A673 (cell line): ENCODE measurements at regions not wholly inside any gene's neighbourhood (a gene's known extent, or its start where the extent isn't known, plus 50 kb on each side); places are given as distances from the start of the nearest gene placed in this dataset.

ENCODE experiments used
- BruUV-seq: library from RNA; stranded (reverse); fragments of 400-500 nt; replicated peaks from 2 replicates; lab custom pipeline; 2021; lab: Mats Ljungman, UMichigan
- CTCF ChIA-PET: fragments of 300-600 bp; sonication (Branson Sonifier 250); formaldehyde crosslinking; loops from one replicate; lab custom pipeline; 2022; ENCODE audit warnings: antibody characterized with exemption; lab: Charles Lee
- POLR2A ChIA-PET: fragments of 300-600 bp; sonication (Branson Sonifier 250); formaldehyde crosslinking; loops from one replicate; lab custom pipeline; 2022; ENCODE audit warnings: antibody characterized with exemption; ENCODE audit not compliant: low non-redundant PET; lab: Charles Lee
- DNase-seq: peaks from one replicate; pipeline ENCODE4 v3.0.0-alpha.2; 2015; ENCODE audit warnings: low spot score
- H3K27ac ChIP-seq: fragments of 200-600 bp; sonication (generic); 2 replicates; pipeline ENCODE4 v1.5.1; 2016; ENCODE audit warnings: mixed run types, low read depth, mild to moderate bottlenecking, mixed read lengths, antibody characterized with exemption, low read length; ENCODE audit not compliant: poor library complexity, severe bottlenecking
- H3K27me3 ChIP-seq: fragments of 200-600 bp; sonication (generic); replicated peaks from 2 replicates; pipeline ENCODE4 v1.6.1; 2017; ENCODE audit warnings: mixed run types, low read depth, mild to moderate bottlenecking, mixed read lengths, antibody characterized with exemption, low read length; ENCODE audit not compliant: insufficient read depth, poor library complexity
- H3K36me3 ChIP-seq: fragments of 200-600 bp; sonication (generic); 2 replicates; pipeline ENCODE4 v1.6.1; 2016; ENCODE audit warnings: mixed run types, mild to moderate bottlenecking, mixed read lengths, antibody characterized with exemption, low read length; ENCODE audit not compliant: insufficient read depth, poor library complexity, severe bottlenecking
- H3K4me1 ChIP-seq: fragments of 200-600 bp; sonication (generic); 2 replicates; pipeline ENCODE4 v1.6.1; 2017; ENCODE audit warnings: mixed run types, mild to moderate bottlenecking, mixed read lengths, antibody characterized with exemption, low read length; ENCODE audit not compliant: insufficient read depth, poor library complexity, severe bottlenecking
- H3K4me3 ChIP-seq: fragments of 200-600 bp; sonication (generic); 2 replicates; pipeline ENCODE4 v1.5.1; 2016; ENCODE audit warnings: low read depth, mixed run types, mild to moderate bottlenecking, mixed read lengths, low read length; ENCODE audit not compliant: poor library complexity, severe bottlenecking
- H3K9me3 ChIP-seq: fragments of 200-600 bp; sonication (generic); 2 replicates; pipeline ENCODE4 v1.6.1; 2016; ENCODE audit warnings: mixed run types, low read depth, mild to moderate bottlenecking, mixed read lengths, antibody characterized with exemption, low read length; ENCODE audit not compliant: poor library complexity, severe bottlenecking
- EZH2 ChIP-seq: fragments of 200-600 bp; sonication (generic); IDR thresholded peaks from 2 replicates; pipeline ENCODE4 v1.6.1; 2017; ENCODE audit warnings: borderline replicate concordance, low read depth, mild to moderate bottlenecking, mixed read lengths, antibody characterized with exemption, low read length; ENCODE audit not compliant: poor library complexity, severe bottlenecking
- intact Hi-C: fragments of 100-400 bp; cut with micrococcal nuclease; formaldehyde crosslinking; loops from one replicate; pipeline ENCODE4 v1.10.0; 2022; ENCODE audit not compliant: unreplicated experiment
- TF ChIP-seq, protein P1 (sequence below): fragments of 300-800, 200-600 bp; sonication (generic); conservative IDR thresholded peaks from 2 replicates; pipeline ENCODE4 v1.5.1; 2017; ENCODE audit warnings: low read depth, mild to moderate bottlenecking, antibody characterized with exemption, low read length, moderate library complexity, mixed read lengths

GRCh38 chr2:60317844-60318243, 235.6 kb downstream of the BCL11A start:
- intact Hi-C loops, result no loop called here
- no peaks in the 10 kb centered on the region for H3K9me3 ChIP-seq
- POLR2A ChIA-PET, result no interaction called here
- no peak overlapping the region for H3K27ac ChIP-seq
- DNase-seq, result no peak
- CTCF ChIA-PET, result no interaction called here
- H3K4me1 ChIP-seq, result no peaks in the 10 kb centered on the region
- H3K36me3 ChIP-seq, result no peaks in the 10 kb centered on the region
- H3K27me3 ChIP-seq, result peaks cover 59% of the 10 kb centered on the region
- no peak overlapping the region for H3K4me3 ChIP-seq
- BruUV-seq, result no TSS peak
- TF ChIP-seq EZH2, result no peak
- TF ChIP-seq, protein P1, sequence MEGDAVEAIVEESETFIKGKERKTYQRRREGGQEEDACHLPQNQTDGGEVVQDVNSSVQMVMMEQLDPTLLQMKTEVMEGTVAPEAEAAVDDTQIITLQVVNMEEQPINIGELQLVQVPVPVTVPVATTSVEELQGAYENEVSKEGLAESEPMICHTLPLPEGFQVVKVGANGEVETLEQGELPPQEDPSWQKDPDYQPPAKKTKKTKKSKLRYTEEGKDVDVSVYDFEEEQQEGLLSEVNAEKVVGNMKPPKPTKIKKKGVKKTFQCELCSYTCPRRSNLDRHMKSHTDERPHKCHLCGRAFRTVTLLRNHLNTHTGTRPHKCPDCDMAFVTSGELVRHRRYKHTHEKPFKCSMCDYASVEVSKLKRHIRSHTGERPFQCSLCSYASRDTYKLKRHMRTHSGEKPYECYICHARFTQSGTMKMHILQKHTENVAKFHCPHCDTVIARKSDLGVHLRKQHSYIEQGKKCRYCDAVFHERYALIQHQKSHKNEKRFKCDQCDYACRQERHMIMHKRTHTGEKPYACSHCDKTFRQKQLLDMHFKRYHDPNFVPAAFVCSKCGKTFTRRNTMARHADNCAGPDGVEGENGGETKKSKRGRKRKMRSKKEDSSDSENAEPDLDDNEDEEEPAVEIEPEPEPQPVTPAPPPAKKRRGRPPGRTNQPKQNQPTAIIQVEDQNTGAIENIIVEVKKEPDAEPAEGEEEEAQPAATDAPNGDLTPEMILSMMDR, result no peak

- no peak for TF ChIP-seq EZH2
- TF ChIP-seq, protein P1, result no peak
- Histone ChIP-seq H3K36me3 (no peaks in the 10 kb centered on the region), H3K4me1 (no peaks in the 10 kb centered on the region), H3K9me3 (no peaks in the 10 kb centered on the region), H3K27ac (no peak overlapping the region), H3K27me3 (peaks cover 56% of the 10 kb centered on the region), H3K4me3 (no peak overlapping the region)
- intact Hi-C loops, result no loop called here
- no peak for DNase-seq
- ChIA-PET POLR2A (no interaction called here), CTCF (no interaction called here)
- no TSS peak for BruUV-seq
Observed at GRCh38 chr2:60317034-60317386, 236.4 kb downstream of the BCL11A start.

DNA sequence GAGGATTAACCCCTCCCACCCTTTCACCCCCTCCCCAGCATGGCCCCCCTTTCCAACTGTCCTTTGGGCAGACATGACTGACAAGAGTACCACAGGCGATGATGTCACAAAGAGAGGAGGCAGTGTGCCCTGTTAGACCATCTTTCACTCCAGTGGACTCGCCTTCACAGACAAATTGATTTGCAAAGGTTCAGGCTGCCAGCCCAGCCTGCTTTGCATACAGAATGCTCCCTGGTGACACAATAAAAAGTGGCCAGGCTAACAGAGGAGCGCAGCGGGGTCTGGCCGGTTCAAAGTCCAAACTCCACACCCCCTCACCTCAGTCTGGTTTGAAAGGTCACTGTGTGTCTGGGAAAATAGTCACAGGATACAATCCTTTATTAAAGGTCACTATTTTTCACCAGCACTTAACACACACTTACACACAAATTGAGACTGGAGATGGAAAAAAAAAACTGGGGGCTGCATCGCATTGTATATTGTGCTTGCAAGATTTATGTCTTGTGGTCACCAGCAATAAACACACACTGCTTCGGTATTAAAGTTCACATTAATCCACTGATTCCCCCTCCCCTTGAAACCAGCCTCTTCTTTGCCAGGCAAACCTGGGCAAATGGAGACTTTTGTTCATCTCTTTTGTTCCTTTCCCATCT, 236.9 kb downstream of the BCL11A start:
- POLR2A ChIA-PET, result no interaction called here
- Histone ChIP-seq H3K27ac (no peak overlapping the region), H3K27me3 (peaks cover 56% of the 10 kb centered on the region), H3K4me1 (no peaks in the 10 kb centered on the region), H3K36me3 (no peaks in the 10 kb centered on the region), H3K9me3 (no peaks in the 10 kb centered on the region), H3K4me3 (no peak overlapping the region)
- intact Hi-C loops, result no loop called here
- no peak for DNase-seq
- TF ChIP-seq, protein P1, result no peak
- TF ChIP-seq EZH2, result no peak
- no TSS peak for BruUV-seq
- CTCF ChIA-PET, result no interaction called here
